ENCODE measurements at regions not wholly inside any gene's neighbourhood (a gene's known extent, or its start where the extent isn't known, plus 50 kb on each side); places are given as distances from the start of the nearest gene placed in this dataset.

- peaks cover 8% of the 10 kb centered on the region for H3K36me3 Mint-ChIP-seq (ENCODE audit: unreplicated experiment)
- H3K27me3 Mint-ChIP-seq (ENCODE audit: unreplicated experiment): peaks cover 10% of the 10 kb centered on the region
- peaks cover 26% of the 10 kb centered on the region for H3K4me1 Mint-ChIP-seq (ENCODE audit: low read depth, unreplicated experiment)
- H3K9me3 Mint-ChIP-seq (ENCODE audit: unreplicated experiment): peaks cover 14% of the 10 kb centered on the region
- peak; percentile 67 for DNase-seq
- H3K4me3 Mint-ChIP-seq (ENCODE audit: unreplicated experiment): peak overlapping the region; percentile 42
- no peak for TF ChIP-seq CTCF (IDR thresholded peaks at IDR 0.05; ENCODE audit: partially characterized antibody, unreplicated experiment)
- peak overlapping the region; percentile 98 for H3K27ac Mint-ChIP-seq (ENCODE audit: unreplicated experiment)
Observed at GRCh38 chr3:137172728-137173127, 214.9 kb downstream of the IL20RB start.

GRCh38 chr3:137174514-137174913 lies 216.7 kb downstream of the IL20RB start:
- H3K36me3 Mint-ChIP-seq (ENCODE audit: unreplicated experiment): peaks cover 12% of the 10 kb centered on the region
- peak overlapping the region; percentile 64 for H3K27ac Mint-ChIP-seq (ENCODE audit: unreplicated experiment)
- no peak for TF ChIP-seq CTCF (IDR thresholded peaks at IDR 0.05; ENCODE audit: partially characterized antibody, unreplicated experiment)
- H3K27me3 Mint-ChIP-seq (ENCODE audit: unreplicated experiment): peaks cover 10% of the 10 kb centered on the region
- no peak for DNase-seq
- no peak overlapping the region for H3K4me3 Mint-ChIP-seq (ENCODE audit: unreplicated experiment)
- peaks cover 26% of the 10 kb centered on the region for H3K4me1 Mint-ChIP-seq (ENCODE audit: low read depth, unreplicated experiment)
- H3K9me3 Mint-ChIP-seq (ENCODE audit: unreplicated experiment): peaks cover 14% of the 10 kb centered on the region

- H3K4me1 Mint-ChIP-seq (ENCODE audit: low read depth, unreplicated experiment): no peaks in the 10 kb centered on the region
- peaks cover 21% of the 10 kb centered on the region for H3K36me3 Mint-ChIP-seq (ENCODE audit: unreplicated experiment)
- no peaks in the 10 kb centered on the region for H3K27me3 Mint-ChIP-seq (ENCODE audit: unreplicated experiment)
Observed at GRCh38 chr3:137180220-137180619, 222.4 kb downstream of the IL20RB start.

GRCh38 chr3:137191133-137191923 lies 233.5 kb downstream of the IL20RB start:
- no peak overlapping the region for H3K4me3 Mint-ChIP-seq (ENCODE audit: unreplicated experiment)

More at GRCh38 chr3:137180220-137180619, 222.4 kb downstream of the IL20RB start:
- H3K27ac Mint-ChIP-seq (ENCODE audit: unreplicated experiment): no peak overlapping the region
- no peak for DNase-seq
- peaks cover 2% of the 10 kb centered on the region for H3K9me3 Mint-ChIP-seq (ENCODE audit: unreplicated experiment)
- no peak overlapping the region for H3K4me3 Mint-ChIP-seq (ENCODE audit: unreplicated experiment)
- TF ChIP-seq CTCF (IDR thresholded peaks at IDR 0.05; ENCODE audit: partially characterized antibody, unreplicated experiment): no peak

More at GRCh38 chr3:137191133-137191923, 233.5 kb downstream of the IL20RB start:
- H3K9me3 Mint-ChIP-seq (ENCODE audit: unreplicated experiment): peaks cover 2% of the 10 kb centered on the region
- H3K27me3 Mint-ChIP-seq (ENCODE audit: unreplicated experiment): no peaks in the 10 kb centered on the region
- H3K4me1 Mint-ChIP-seq (ENCODE audit: low read depth, unreplicated experiment): peaks cover 2% of the 10 kb centered on the region
- H3K36me3 Mint-ChIP-seq (ENCODE audit: unreplicated experiment): no peaks in the 10 kb centered on the region
- no peak for DNase-seq
- TF ChIP-seq CTCF (IDR thresholded peaks at IDR 0.05; ENCODE audit: partially characterized antibody, unreplicated experiment): no peak
- no peak overlapping the region for H3K27ac Mint-ChIP-seq (ENCODE audit: unreplicated experiment)
